ENCODE measurements at regions not wholly inside any gene's neighbourhood (a gene's known extent, or its start where the extent isn't known, plus 50 kb on each side); places are given as distances from the start of the nearest gene placed in this dataset.

DNA sequence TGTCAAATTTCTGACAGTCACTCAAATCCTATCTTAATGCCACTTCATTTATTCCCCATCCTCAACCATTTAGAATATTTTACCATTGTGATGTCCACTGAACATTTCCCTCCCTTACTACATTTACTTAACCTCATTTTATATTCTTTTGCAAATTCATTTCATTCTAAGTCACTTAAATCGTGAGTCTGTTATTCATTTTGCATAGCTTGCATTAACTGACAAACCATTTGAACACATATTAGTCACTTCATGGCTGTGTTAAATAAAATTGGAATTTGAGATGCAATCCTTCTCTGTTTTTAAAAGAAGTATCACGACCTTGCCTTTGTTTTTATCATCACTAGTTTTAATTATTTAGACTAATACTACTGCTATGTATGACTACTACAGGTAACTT lies 199.4 kb upstream of the COL11A1 start:
- WGBS, 2 donors: 44 to 54% methylated on average over 2 of the region's 2 CpGs
- H3K27me3 ChIP-seq: no peaks in the 10 kb centered on the region
- intact Hi-C loops (cut with DNase I): no loop called here
- no peak overlapping the region for H3K27ac ChIP-seq
- H3K4me1 ChIP-seq: no peaks in the 10 kb centered on the region
- no peak overlapping the region for H3K4me3 ChIP-seq
- TF ChIP-seq, protein P1, sequence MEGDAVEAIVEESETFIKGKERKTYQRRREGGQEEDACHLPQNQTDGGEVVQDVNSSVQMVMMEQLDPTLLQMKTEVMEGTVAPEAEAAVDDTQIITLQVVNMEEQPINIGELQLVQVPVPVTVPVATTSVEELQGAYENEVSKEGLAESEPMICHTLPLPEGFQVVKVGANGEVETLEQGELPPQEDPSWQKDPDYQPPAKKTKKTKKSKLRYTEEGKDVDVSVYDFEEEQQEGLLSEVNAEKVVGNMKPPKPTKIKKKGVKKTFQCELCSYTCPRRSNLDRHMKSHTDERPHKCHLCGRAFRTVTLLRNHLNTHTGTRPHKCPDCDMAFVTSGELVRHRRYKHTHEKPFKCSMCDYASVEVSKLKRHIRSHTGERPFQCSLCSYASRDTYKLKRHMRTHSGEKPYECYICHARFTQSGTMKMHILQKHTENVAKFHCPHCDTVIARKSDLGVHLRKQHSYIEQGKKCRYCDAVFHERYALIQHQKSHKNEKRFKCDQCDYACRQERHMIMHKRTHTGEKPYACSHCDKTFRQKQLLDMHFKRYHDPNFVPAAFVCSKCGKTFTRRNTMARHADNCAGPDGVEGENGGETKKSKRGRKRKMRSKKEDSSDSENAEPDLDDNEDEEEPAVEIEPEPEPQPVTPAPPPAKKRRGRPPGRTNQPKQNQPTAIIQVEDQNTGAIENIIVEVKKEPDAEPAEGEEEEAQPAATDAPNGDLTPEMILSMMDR (IDR thresholded peaks at IDR 0.05): no peak
- no peak for TF ChIP-seq POLR2A (IDR thresholded peaks at IDR 0.05)
- no peaks in the 10 kb centered on the region for H3K9me3 ChIP-seq
- DNase-seq: no peak
- no peaks in the 10 kb centered on the region for H3K36me3 ChIP-seq

DNA sequence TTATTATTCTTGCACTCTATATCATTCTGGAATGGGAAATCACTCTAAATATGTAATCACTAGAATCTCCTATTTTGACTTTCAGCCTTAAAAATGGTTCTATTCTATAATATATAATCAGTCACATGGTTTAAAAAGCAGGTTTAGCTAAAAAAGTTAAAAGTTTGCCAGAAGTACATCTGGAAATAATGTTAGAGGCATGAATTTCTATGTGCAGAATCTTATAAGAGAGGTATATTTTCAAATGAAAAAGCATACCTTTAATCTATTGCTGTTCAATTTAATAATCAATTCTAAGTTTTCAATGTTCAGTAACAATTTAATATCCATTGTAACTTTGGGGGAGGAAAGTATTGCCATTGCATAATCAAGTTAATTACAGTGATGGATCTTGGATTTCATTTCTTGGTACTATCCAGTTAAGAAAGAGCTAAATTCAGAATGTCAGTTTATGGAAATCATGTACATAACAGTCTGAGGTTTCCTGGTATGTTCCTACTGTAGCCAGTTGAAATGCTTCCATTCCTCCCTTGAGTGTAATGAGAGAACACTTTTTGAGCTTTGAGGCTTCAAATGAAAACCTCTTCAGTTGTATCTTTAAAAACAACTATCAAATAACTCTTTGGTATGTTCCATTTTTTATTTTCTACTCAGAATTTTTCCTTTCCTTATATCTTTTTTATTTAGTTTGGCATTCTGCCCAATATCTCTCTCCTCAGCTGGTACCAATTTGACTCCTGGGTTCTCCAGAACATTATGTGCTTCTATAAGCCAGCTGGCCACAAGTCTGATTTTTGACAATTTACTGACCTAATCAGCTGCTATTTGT lies 175.7 kb upstream of the COL11A1 start:
- Histone ChIP-seq H3K4me1 (no peaks in the 10 kb centered on the region), H3K27me3 (no peaks in the 10 kb centered on the region), H3K36me3 (no peaks in the 10 kb centered on the region), H3K9me3 (no peaks in the 10 kb centered on the region), H3K4me3 (no peak overlapping the region), H3K27ac (no peak overlapping the region)
- intact Hi-C loops (cut with DNase I): no loop called here
- no peak for DNase-seq
- TF ChIP-seq POLR2A (IDR thresholded peaks at IDR 0.05): no peak
- TF ChIP-seq, protein P1 (IDR thresholded peaks at IDR 0.05): no peak

DNA sequence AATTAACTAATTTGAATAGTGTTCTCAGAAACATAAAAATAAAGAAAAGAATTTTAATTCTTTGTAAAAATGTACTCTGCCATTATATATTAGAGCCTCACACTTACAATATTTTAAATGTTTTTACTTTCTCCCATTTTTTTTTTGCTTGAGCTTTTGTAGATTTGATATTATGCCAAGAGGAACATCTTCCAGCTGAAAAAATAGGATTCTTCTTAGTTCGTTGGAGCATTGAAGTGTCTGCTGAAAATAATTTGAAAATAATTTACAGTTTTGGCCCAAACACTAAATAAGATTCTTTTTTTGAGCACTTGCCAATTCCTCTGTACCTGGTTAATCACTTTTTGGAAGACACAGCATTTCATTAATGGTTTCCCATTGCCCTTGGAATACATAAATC lies 175.0 kb upstream of the COL11A1 start:
- no peaks in the 10 kb centered on the region for H3K4me1 ChIP-seq
- no peak overlapping the region for H3K27ac ChIP-seq
- H3K36me3 ChIP-seq: no peaks in the 10 kb centered on the region
- H3K9me3 ChIP-seq: no peaks in the 10 kb centered on the region
- TF ChIP-seq POLR2A (IDR thresholded peaks at IDR 0.05): no peak
- TF ChIP-seq, protein P1 (IDR thresholded peaks at IDR 0.05): no peak
- H3K4me3 ChIP-seq: no peak overlapping the region
- 8 to 24% methylated on average over 1 of the region's 1 CpG for whole genome bisulfite sequencing, 2 donors
- no peak for DNase-seq
- intact Hi-C loops (cut with DNase I): no loop called here
- no peaks in the 10 kb centered on the region for H3K27me3 ChIP-seq

DNA sequence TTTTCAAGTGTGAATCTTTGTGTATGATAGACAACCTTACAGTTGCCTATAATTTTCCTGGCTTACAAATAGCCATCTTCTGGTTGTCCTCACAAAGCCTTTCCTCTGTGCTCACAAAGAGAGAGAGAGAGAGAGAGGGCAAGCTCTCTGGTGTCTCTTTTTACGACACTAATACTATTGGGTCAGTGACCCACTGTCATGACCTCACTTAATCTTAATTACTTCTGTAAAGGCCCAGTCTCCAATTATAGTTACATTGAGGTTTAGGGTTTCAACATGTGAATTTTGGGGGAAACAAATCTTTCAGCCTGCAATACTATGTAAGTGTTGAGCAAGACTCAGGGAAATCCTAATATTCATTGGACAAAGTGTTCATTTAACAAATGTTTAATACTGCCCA lies 167.4 kb upstream of the COL11A1 start:
- Histone ChIP-seq H3K4me1 (no peaks in the 10 kb centered on the region), H3K27me3 (no peaks in the 10 kb centered on the region), H3K27ac (no peak overlapping the region), H3K36me3 (no peaks in the 10 kb centered on the region), H3K9me3 (no peaks in the 10 kb centered on the region), H3K4me3 (no peak overlapping the region)
- 56 to 71% methylated on average over 1 of the region's 1 CpG for WGBS, 2 donors
- intact Hi-C loops (cut with DNase I): no loop called here
- DNase-seq: no peak
- TF ChIP-seq, protein P1 (IDR thresholded peaks at IDR 0.05): no peak
- TF ChIP-seq POLR2A (IDR thresholded peaks at IDR 0.05): no peak

DNA sequence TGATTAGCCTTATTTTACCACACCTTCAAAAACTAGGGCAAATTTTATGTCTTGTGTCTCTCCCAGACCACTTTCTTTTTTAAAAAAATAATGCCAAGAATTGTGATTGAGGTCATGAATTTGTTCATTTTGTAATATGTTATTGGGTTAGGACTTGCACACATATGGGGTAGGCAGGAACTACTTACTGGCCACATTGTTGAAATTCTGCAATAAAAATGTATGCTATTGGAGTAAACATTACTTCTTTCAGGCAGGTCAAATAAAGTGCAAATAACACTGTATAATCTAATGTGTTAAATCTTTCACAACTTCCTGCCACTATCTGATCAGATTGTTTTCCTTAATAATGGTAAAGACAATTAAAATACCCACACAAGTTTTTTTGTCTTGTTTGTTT lies 166.6 kb upstream of the COL11A1 start:
- Histone ChIP-seq H3K4me3 (no peak overlapping the region), H3K27ac (no peak overlapping the region), H3K27me3 (no peaks in the 10 kb centered on the region), H3K36me3 (no peaks in the 10 kb centered on the region), H3K4me1 (no peaks in the 10 kb centered on the region), H3K9me3 (no peaks in the 10 kb centered on the region)
- intact Hi-C loops (cut with DNase I): no loop called here
- no peak for DNase-seq
- TF ChIP-seq POLR2A (IDR thresholded peaks at IDR 0.05): no peak
- TF ChIP-seq, protein P1 (IDR thresholded peaks at IDR 0.05): no peak
